Upper lobe of left lung (tissue), 4 donors: ENCODE measurements at regions not wholly inside any gene's neighbourhood (a gene's known extent, or its start where the extent isn't known, plus 50 kb on each side); places are given as distances from the start of the nearest gene placed in this dataset.

Source experiments
- EP300 ChIP-seq, 4 donors: sonication (generic); formaldehyde crosslinking; IDR thresholded peaks; one replicate each; pipeline ENCODE4 v1.5.1; 2017; ENCODE audit warnings: antibody characterized with exemption in 4 of 4, control low read depth in 2 of 4
- POLR2A ChIP-seq, 4 donors: fragments of 450-650 bp; IDR thresholded peaks; one replicate each; pipeline ENCODE4 v1.5.1; 2016 to 2017; ENCODE audit warnings: antibody characterized with exemption in 4 of 4, mild to moderate bottlenecking in 2 of 4
- POLR2AphosphoS5 ChIP-seq, 2 donors: sonication (generic); formaldehyde crosslinking; IDR thresholded peaks; one replicate each; pipeline ENCODE4 v1.5.1; 2017; ENCODE audit warnings: antibody characterized with exemption in 2 of 2
- TF ChIP-seq, protein P1 (sequence below), 6 experiments: fragments of 450-650 bp in 4 of 6; fragments of 200-600 bp in 2 of 6; sonication (generic) in 2 of 6; IDR thresholded peaks; one replicate each; pipeline ENCODE4 v1.5.1; 2016 to 2019; ENCODE audit warnings: antibody characterized with exemption in 6 of 6

DNA sequence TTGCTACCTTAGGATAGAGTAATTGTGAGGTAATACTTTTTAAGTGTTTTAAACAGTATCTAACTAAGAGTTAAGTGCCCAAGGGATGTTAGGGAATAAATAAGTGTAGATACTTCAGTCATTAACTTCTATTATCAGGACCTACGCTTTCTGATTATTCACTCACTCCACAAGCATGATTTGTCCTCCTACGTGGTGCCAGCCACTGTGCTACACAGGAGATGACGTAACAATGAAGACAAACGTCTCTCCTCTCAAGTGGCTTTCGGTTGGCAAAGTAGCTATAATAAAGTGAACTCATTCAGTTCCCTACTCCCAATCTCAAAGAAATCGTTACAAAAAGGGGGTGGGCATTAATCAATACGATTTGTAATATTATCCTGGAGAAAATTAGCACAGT is 100.9 kb upstream of the SETBP1 start:
- no peak for TF ChIP-seq POLR2AphosphoS5 (IDR thresholded peaks at IDR 0.05)
- TF ChIP-seq, protein P1, sequence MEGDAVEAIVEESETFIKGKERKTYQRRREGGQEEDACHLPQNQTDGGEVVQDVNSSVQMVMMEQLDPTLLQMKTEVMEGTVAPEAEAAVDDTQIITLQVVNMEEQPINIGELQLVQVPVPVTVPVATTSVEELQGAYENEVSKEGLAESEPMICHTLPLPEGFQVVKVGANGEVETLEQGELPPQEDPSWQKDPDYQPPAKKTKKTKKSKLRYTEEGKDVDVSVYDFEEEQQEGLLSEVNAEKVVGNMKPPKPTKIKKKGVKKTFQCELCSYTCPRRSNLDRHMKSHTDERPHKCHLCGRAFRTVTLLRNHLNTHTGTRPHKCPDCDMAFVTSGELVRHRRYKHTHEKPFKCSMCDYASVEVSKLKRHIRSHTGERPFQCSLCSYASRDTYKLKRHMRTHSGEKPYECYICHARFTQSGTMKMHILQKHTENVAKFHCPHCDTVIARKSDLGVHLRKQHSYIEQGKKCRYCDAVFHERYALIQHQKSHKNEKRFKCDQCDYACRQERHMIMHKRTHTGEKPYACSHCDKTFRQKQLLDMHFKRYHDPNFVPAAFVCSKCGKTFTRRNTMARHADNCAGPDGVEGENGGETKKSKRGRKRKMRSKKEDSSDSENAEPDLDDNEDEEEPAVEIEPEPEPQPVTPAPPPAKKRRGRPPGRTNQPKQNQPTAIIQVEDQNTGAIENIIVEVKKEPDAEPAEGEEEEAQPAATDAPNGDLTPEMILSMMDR (IDR thresholded peaks at IDR 0.05), result no peak
- TF ChIP-seq POLR2A (IDR thresholded peaks at IDR 0.05), result no peak
- no peak for TF ChIP-seq EP300 (IDR thresholded peaks at IDR 0.05)
